Stomach (tissue), 8 donors: ENCODE measurements at regions not wholly inside any gene's neighbourhood (a gene's known extent, or its start where the extent isn't known, plus 50 kb on each side); places are given as distances from the start of the nearest gene placed in this dataset.
"Not testable (repeated sequence)": the region's sequence is repeated elsewhere in the genome, so short reads cannot be mapped to it uniquely, and the experiment has no call there.

Experiments
- DNase-seq, 2 donors: peaks; one replicate each; pipeline versions ENCODE4 v3.0.0 to v3.0.0-alpha.2; 2013 to 2019
- H3K27ac ChIP-seq, 5 donors: fragments of 200-600 bp in 4 of 5; sonication (generic) in 4 of 5; one replicate each; pipeline ENCODE4 v1.5.1; 2013 to 2019; ENCODE audit warnings: mild to moderate bottlenecking in 1 of 5, moderate library complexity in 1 of 5
- H3K27me3 ChIP-seq, 3 donors: fragments of 200-600 bp; sonication (generic); one replicate each; pipeline ENCODE4 v1.5.1; 2017 to 2019; ENCODE audit warnings: mixed run types in 1 of 3
- H3K36me3 ChIP-seq, 4 donors: fragments of 200-600 bp; sonication (generic); 1 replicate in 3 of 4; 2 replicates in 1 of 4; pipeline ENCODE4 v1.5.1; 2016 to 2019
- H3K4me1 ChIP-seq, 4 donors: fragments of 200-600 bp; sonication (generic); one replicate each; pipeline ENCODE4 v1.5.1; 2016 to 2019
- H3K4me3 ChIP-seq, 4 donors: fragments of 200-600 bp; sonication (generic) in 3 of 4; one replicate each; pipeline ENCODE4 v1.5.1; 2016 to 2019; ENCODE audit warnings: mild to moderate bottlenecking in 1 of 4
- H3K9me3 ChIP-seq, 4 donors: fragments of 200-600 bp; sonication (generic); one replicate each; pipeline ENCODE4 v1.5.1; 2016 to 2019
- EP300 ChIP-seq: sonication (generic); formaldehyde crosslinking; IDR thresholded peaks from one replicate; pipeline ENCODE4 v1.6.1; 2017; ENCODE audit warnings: antibody characterized with exemption
- POLR2A ChIP-seq, 4 donors: fragments of 450-650 bp; IDR thresholded peaks; one replicate each; pipeline ENCODE4 v1.6.1; 2016; ENCODE audit warnings: antibody characterized with exemption in 4 of 4, control low read depth in 2 of 4, mild to moderate bottlenecking in 1 of 4, moderate library complexity in 1 of 4
- POLR2AphosphoS5 ChIP-seq, 3 donors: sonication (generic); formaldehyde crosslinking; IDR thresholded peaks; one replicate each; pipeline ENCODE4 v1.6.1; 2016; ENCODE audit warnings: antibody characterized with exemption in 3 of 3
- WGBS, 5 donors: extraction: QIAGEN DNeasy Blood & Tissue Kit in 3 of 5; methylation state at CpG; one replicate each; pipeline versions ENCODE4 v1.1.5 to v1.1.7; 2013 to 2018; 5-methylcytosine and 5-hydroxymethylcytosine counted together
- intact Hi-C: fragments of 100-400 bp; cut with DNase I; formaldehyde crosslinking; loops from one replicate; pipeline ENCODE4 v1.15.1; 2023; ENCODE audit warnings: low total_unique reads
- TF ChIP-seq, protein P1 (sequence below), 7 experiments: fragments of 450-650 bp in 4 of 7; fragments of 200-600 bp in 3 of 7; sonication (generic) in 3 of 7; IDR thresholded peaks; one replicate each; pipeline ENCODE4 v1.5.1; 2016 to 2019; ENCODE audit warnings: antibody characterized with exemption in 7 of 7, control low read depth in 2 of 7, mild to moderate bottlenecking in 1 of 7
- donor health status: healthy with polysubstance abuse.
- donor health status: Bipolar disorder and iron deficiency.
- donor health status: healthy.

GRCh38 chr15:92753591-92753990 is 98.0 kb upstream of the FAM174B start:
- no peak overlapping the region for H3K27ac ChIP-seq
- no peaks in the 10 kb centered on the region for H3K9me3 ChIP-seq
- intact Hi-C loops, result no loop called here
- 74 to 94% (median 92%) methylated on average over 3 of the region's 3 CpGs for WGBS, 5 donors
- H3K4me1 ChIP-seq, result no peaks in the 10 kb centered on the region
- no peaks in the 10 kb centered on the region for H3K36me3 ChIP-seq
- no peak for TF ChIP-seq EP300
- TF ChIP-seq POLR2AphosphoS5 (IDR thresholded peaks at IDR 0.05), result no peak
- TF ChIP-seq, protein P1, sequence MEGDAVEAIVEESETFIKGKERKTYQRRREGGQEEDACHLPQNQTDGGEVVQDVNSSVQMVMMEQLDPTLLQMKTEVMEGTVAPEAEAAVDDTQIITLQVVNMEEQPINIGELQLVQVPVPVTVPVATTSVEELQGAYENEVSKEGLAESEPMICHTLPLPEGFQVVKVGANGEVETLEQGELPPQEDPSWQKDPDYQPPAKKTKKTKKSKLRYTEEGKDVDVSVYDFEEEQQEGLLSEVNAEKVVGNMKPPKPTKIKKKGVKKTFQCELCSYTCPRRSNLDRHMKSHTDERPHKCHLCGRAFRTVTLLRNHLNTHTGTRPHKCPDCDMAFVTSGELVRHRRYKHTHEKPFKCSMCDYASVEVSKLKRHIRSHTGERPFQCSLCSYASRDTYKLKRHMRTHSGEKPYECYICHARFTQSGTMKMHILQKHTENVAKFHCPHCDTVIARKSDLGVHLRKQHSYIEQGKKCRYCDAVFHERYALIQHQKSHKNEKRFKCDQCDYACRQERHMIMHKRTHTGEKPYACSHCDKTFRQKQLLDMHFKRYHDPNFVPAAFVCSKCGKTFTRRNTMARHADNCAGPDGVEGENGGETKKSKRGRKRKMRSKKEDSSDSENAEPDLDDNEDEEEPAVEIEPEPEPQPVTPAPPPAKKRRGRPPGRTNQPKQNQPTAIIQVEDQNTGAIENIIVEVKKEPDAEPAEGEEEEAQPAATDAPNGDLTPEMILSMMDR (IDR thresholded peaks at IDR 0.05), result no peak
- TF ChIP-seq POLR2A (IDR thresholded peaks at IDR 0.05), result no peak
- H3K27me3 ChIP-seq, result no peaks in the 10 kb centered on the region
- no peak for DNase-seq
- no peak overlapping the region for H3K4me3 ChIP-seq

DNA sequence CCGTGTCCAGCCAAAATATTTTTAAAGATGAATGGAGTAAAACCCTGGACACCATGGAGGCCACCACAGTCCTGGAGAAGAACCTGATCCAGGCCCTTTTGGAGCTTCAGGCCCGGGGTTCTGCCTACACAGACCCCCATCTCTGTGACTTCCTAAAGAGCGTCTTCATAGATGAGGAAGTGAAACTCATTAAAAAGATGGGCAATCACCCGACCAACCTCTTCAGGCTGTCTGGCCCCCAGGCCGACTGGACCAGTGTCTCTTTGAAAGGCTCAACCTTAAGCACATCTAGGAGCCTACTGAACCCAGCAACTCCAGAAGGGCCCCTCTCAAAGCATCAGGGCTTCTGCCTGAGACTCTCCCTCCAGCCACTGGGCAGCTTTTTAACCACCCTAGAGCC is 107.9 kb upstream of the FAM174B start:
- Histone ChIP-seq H3K4me3 (no peak overlapping the region), H3K36me3 (no peaks in the 10 kb centered on the region), H3K4me1 (no peaks in the 10 kb centered on the region), H3K9me3 (no peaks in the 10 kb centered on the region), H3K27me3 (no peaks in the 10 kb centered on the region), H3K27ac (no peak overlapping the region)
- WGBS, 5 donors, result 84 to 90% (median 89%) methylated on average over 5 of the region's 5 CpGs
- intact Hi-C loops, result no loop called here
- no peak for TF ChIP-seq EP300
- TF ChIP-seq, protein P1 (IDR thresholded peaks at IDR 0.05), result no peak
- TF ChIP-seq POLR2AphosphoS5 (IDR thresholded peaks at IDR 0.05), result no peak
- TF ChIP-seq POLR2A (IDR thresholded peaks at IDR 0.05), result no peak
- no peak for DNase-seq

GRCh38 chr15:92768131-92768530 is 112.6 kb upstream of the FAM174B start:
- intact Hi-C loops, H3K4me1 ChIP-seq, H3K9me3 ChIP-seq, H3K4me3 ChIP-seq, DNase-seq, H3K27me3 ChIP-seq, H3K36me3 ChIP-seq, H3K27ac ChIP-seq: not testable (repeated sequence)
- WGBS, 5 donors, result 97 to 100% (median 99%) methylated on average over 1 to 27 of the region's 35 CpGs; no CpG with 5 or more reads in 1 of the 5 donors

GRCh38 chr15:92770641-92771040 is 115.1 kb upstream of the FAM174B start:
- no peak for DNase-seq
- TF ChIP-seq EP300 (no peak), POLR2A (IDR thresholded peaks at IDR 0.05) (no peak), POLR2AphosphoS5 (IDR thresholded peaks at IDR 0.05) (no peak)
- TF ChIP-seq, protein P1 (IDR thresholded peaks at IDR 0.05), result no peak
- no peaks in the 10 kb centered on the region for H3K9me3 ChIP-seq
- no peaks in the 10 kb centered on the region for H3K4me1 ChIP-seq
- no peak overlapping the region for H3K27ac ChIP-seq
- 75 to 91% (median 78%) methylated on average over 3 of the region's 3 CpGs for WGBS, 5 donors
- no peak overlapping the region for H3K4me3 ChIP-seq
- H3K27me3 ChIP-seq, result no peaks in the 10 kb centered on the region
- intact Hi-C loops, result no loop called here
- no peaks in the 10 kb centered on the region for H3K36me3 ChIP-seq

DNA sequence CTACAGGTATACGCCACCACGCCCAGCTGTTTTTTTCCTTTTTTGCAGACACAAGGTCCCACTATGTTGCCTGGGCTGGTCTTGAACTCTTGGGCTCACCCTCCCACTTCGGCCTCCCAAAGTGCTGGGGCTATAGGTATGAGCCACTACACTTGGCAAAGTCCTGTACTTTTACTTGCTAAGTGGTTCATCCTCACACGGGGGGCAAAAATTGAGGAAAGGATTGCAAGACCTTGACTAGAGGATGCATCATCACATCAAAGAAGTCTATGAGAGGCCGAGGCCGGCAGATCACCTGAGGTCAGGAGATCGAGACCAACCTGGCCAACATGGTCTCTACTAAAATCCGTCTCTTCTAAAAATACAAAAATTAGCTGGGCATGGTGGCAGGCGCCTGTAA is 116.5 kb upstream of the FAM174B start:
- TF ChIP-seq POLR2AphosphoS5 (IDR thresholded peaks at IDR 0.05) (no peak), EP300 (no peak), POLR2A (IDR thresholded peaks at IDR 0.05) (no peak)
- TF ChIP-seq, protein P1 (IDR thresholded peaks at IDR 0.05), result no peak
- Histone ChIP-seq H3K27ac (no peak overlapping the region), H3K36me3 (no peaks in the 10 kb centered on the region), H3K4me1 (no peaks in the 10 kb centered on the region), H3K4me3 (no peak overlapping the region), H3K9me3 (no peaks in the 10 kb centered on the region), H3K27me3 (no peaks in the 10 kb centered on the region)
- intact Hi-C loops, result no loop called here
- DNase-seq, result no peak
- 92 to 97% (median 96%) methylated on average over 9 of the region's 9 CpGs for WGBS, 5 donors
